SW 1271 (cell line): ENCODE measurements at regions not wholly inside any gene's neighbourhood (a gene's known extent, or its start where the extent isn't known, plus 50 kb on each side); places are given as distances from the start of the nearest gene placed in this dataset.
A peak's percentile ranks its signal among the peaks of the same experiment; 100 is the strongest.

ENCODE experiments used
- DNase-seq, 2 experiments: peaks; one replicate each; lab custom pipeline; 2025; lab: John Stamatoyannopoulos, UW

DNA sequence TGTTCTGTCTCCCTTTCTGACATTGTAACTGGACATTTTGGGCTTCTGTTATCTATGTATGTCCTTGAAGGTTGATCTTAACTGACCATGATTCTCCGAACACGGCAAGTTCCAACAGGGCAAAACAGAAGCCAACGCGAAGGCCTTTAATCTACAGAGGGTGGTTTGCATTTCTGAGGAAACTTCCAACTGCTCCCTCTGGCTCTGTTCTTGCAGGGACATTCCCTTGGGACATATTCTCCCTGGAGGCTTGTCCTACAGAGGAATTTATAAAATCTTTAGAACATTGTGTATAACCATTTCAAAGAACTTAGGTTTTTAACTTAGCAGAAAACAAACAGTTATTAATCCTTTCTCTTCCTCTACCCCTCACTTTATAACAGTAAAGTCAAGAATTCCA, 189.0 kb upstream of the CDYL start:
- DNase-seq: no peak

DNA sequence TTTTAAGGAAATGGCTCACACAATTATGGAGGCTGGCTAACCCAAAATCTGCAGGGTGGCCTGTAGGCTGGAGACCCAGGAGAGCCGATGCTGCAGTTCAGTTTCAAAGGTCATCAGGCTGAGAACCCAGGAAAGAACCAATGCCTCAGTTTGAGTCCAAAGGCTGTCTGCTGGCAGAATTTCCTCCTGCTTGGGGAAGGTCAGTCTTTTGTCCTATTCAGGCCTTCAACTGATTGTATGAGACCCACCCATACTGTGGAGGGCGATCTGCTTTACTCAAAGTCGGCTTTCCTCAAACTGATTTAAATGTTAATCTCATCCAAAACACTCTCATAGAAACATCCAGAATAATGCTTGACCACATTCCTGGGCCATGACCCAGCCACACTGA, 189.7 kb upstream of the CDYL start:
- no peak for DNase-seq

DNA sequence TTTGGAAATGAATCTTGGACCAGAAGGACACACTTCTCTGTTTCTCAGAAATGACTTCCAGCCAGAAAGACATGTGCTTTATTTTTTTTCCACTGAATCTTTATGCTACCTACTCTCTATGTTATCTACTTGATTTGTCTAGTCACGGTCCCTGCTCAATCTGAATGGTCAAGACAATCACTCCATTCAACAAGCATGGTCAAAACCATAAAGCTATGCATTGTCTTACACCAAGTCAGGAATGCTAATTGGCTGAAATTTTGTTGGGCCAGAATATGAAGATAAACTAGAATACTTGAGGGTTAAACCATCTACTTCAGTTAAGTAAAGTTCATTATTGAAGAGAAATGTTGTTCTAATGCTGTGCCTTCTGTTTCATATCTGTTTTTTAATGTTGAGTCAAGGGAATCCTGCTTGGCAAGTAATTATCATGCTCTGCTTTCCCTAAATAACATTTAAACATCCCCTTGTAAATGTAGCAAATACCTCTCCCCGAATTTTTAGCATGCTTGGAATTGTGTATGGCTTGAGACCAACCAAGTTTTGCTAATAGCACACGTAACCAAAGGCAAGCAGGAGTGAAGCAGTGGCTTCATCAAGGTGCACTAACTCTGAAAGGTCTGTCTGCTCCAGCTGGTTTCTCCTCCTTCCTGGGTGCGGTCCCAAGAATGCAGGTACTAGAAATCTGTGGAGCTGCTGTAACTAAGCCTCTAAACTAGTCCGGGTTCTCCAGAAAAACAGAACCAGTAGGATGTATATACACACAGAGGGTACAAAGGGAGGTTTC, 190.3 kb upstream of the CDYL start:
- no peak for DNase-seq

DNA sequence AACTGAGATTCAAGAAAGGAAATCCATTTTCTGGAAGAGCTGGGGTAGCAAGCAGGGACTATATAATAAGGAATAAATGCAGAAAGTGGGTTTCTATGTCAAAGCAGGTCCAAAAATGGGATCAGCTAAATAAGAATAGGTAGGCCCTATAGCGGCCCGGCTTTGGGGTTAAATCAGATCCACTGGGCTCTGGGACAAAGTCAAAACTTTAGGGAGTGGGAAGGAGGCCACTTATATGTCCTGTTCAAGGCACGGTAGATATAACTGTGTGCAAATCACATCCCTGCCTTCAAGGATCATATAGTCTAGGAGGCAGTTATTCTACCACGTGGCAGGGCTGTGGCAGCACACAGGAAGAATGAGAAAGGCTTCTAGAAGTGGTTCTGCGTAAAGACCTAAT, 191.4 kb upstream of the CDYL start:
- no peak for DNase-seq

DNA sequence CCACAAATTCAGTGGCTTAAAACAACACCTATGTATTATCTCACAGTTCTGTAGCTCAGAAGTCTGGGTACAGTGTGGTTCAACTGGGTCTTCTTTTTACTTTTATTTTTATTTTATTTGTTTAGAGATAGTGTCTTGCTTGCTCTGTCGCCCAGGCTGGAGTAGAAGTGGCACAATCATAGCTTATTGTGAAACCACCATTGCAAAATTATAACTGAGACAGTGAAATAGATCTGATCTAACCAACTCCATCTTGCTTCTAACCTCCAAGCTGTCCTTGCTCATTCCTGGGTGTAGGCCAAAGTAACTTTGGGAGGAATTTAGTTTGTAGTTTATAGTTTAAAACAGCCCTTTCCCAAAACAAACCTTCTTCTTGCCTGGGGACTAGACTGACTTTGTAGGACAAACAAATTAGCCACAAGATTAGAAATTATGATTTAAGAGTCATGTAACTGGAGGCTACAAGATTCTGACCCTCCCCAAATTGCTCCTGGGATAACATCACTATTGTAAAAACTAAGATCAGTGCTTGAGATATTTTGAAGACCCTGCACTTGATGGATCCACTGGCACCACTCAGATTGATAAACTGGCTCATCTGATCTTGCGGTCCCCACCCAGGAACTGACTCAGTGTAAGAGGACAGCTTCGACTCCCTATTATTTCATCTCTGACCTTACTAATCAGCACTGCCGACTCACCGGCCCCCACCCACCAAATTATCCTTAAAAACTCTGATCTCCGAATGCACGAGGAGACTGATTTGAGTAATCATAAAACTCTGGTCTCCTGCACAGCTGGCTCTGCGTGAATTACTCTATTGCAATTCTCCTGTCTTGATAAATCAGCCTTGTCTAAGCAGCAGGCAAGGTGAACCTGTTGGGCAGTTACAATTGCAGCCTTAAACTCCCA, 193.4 kb upstream of the CDYL start:
- DNase-seq: no peak

DNA sequence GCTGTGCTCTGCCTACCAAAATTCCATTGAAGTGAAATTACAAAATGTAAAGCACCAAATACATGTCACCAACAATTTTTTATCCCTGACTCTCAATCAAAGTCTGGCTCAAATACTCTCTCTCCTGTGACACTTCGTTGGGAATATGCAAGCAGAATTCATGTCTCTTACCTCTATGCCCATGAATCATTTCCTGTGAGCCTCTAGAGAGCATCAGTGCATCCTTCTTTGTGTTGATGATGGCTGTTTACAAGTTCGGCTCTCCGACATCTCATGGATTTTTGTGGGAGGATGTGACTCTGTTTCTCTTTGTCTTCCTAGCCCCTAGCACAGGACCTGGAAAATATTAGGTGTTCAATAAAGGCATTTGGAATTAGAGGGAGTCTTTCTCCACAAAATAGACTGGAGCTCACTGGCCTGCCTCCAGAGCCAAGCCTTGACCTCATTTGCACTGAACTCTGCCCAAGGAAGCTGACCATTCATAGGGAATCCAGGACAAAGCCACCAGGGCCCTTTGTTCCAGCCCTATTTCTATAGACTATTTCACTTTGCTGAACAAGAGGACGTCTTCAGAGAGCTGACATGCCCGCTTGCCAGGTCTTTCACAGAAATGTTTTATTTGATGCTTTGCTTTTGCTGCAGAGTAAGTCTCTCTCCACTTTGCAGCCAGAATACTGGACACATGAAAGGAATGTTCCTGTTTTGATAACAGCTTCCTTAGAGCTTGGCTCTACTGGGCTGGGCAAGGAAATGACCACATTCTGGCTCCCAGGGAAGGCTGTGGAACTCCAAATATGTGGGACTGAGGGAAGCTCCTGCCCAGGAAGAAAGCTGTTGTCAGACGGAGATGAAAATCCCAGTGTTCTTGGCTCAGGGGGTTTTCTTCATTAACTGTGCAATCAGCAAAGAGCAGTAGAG, 194.5 kb upstream of the CDYL start:
- peak; percentile 43 to 80 for DNase-seq

DNA sequence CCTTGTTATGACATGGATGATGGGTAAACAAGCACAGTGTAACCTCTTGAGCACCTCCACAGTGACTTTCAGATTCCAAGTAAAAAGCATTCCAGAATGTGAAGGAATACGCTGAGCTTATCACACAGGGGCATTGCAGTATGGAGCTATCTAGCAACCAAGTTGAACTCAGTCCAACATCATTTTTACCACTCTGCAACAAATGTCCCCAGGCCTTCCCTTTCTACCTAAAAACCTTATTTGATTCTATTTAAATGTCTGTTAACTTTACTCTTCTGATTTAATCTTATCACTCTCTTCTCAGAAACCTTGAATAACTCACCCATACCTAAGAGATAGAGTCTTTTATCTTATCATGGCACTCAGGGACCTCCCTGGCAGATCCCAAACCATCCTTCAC, 195.8 kb upstream of the CDYL start:
- no peak for DNase-seq

DNA sequence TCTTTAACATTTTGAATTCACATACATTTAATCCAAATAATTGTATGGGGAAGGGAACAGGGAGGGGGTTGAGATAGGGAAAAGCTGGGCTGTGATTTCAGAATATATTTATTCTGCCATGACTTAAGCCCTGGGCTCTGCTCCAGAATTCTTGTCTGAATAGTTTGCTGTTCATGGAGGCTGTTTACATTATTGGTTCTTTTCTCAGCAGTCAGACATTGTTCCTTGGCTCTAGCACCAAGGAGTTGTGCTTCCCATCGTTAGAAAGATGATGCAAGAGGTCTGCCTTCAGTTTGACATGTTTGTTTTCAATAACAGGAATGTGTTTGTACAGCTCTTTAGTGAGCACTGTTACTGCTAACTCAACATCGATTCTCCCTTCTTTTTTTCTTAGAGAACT, 198.8 kb upstream of the CDYL start:
- no peak for DNase-seq

DNA sequence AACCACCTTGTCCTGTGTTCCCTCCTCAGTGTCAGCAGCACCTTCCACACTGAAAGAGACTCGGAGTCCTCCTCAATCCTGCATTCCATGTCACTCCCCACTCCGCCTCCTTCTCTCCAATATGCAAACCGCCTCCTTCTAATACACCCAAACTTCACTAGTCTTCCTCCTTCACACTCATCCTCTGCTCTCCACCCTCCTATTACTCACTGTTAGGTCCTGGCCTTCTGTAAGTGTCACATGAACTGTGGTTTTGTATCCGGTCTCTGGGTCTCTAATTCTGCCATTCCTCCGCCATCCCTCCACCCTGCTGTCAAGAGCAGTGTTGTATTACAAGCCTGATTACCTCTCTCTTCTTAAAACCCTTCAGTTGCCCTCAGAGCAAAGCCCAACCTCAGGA, 200.5 kb upstream of the CDYL start:
- DNase-seq: no peak

DNA sequence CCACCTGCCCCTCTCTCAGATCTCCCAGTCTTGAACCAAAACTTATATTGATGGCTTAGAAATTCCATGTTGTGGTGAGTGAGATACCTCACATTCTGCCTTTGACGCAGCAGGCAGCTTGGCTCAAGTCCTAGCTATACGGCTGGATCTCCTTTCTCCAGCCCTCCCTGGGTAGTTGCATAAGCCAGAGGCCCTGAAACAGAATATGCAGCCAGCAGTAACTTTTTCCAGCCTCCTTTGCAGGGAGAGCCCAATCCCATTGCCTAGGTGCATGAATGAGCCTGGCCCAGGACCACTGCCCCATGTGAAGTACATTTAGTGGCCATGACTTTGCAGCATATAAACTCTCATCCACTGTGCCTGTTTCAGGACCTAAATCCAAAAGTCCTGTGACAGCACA, 202.2 kb upstream of the CDYL start:
- DNase-seq: no peak

DNA sequence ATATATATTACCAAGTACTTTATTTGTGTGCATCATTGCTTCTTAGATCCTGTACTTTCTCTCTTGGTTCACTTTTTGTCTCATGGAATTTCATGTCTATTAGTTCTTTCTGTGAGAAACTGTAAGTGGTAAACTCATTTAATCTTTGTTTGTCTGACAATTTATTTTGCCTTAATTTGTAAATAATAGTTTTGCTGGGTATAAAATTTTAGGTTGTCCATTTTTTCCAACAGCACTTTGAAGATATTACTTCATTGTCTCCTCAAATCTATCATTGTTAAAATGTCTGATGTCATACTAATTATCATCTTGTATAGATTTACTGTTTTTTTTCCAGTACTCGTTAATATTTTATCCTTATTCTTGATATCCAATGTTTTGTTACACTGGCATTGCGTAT, 205.2 kb upstream of the CDYL start:
- no peak for DNase-seq

DNA sequence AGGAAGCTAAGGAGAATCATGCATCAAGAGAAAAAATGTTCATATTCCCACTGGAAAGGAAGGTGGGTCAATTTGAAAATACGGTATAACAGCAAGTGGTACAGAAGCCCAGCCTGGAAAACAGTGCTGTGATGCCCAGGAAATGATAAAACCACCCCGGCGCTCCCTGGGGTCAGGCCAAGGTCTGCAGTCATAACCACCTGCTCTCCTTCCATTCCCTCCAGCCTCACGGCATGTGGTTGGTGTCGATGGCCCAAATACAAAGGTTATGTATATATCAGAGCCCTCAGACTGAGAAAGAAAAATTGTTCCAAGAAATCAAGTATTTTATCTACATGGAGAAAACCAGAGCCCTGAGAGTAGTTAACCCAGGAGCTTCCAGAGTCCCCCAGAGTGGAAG, 208.1 kb upstream of the CDYL start:
- no peak for DNase-seq

DNA sequence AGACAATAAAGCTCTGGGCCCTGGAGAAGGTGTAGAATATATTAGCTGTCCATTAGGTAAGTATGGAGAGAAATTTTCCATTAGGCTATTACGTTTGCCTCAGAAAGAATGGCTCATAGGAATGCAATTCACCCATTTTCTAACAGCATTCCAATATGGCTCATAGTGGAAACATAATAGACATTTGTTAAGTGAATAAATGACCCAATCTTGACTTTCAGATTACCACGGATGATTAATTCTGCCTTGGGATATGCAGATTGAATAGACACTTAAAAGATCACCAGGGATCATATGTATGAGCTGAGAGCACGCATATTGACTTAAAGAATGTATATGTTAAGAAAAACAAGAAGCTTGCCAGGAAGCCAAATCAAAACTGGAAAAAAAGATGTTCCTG, 209.1 kb upstream of the CDYL start:
- DNase-seq: no peak

DNA sequence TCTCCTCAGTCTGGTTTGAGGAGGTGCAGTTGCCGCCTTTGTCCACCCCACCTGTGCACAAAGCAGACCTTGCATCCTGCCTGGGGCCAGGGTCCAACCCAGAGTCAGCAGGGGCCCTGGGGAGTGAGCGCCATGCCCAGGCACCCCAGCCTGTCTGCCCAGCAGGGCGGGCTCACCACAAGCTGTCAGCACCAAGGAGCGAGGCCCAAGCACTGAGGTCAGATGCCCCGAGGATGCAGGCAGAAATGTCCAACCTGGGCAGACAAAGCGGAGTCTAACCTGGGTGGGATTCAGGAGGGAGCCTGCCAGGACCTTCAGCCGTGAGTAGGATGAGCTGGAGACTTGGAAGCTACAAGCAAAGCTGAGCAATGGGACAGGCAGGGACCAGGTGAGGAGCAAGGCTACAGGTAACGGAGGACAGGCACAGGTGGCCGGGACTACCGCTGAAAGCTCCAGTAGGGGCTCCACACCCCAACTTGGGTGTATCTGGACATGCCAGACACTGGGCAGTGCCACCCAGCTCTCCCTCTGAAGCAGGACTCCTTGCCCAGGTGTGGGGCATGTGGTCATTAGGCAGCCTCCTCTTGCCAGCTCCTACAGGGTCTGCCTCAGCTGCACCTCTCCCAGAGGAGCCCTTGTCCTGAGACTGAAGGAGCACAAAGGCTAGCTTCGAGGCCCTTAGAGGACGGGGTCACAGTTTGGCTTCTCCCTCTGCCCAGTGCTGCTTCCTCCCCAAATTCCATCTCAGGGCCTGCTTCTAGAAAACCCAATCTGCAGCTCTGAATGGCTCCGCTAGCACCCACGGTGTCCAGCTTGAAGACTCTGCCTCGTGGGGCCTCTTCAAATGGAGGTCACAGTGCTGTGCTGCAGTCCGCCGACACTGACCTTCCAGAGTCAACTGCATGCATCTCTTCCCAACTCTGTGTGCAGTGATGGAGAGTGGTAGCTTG, 210.6 kb upstream of the CDYL start:
- no peak for DNase-seq

DNA sequence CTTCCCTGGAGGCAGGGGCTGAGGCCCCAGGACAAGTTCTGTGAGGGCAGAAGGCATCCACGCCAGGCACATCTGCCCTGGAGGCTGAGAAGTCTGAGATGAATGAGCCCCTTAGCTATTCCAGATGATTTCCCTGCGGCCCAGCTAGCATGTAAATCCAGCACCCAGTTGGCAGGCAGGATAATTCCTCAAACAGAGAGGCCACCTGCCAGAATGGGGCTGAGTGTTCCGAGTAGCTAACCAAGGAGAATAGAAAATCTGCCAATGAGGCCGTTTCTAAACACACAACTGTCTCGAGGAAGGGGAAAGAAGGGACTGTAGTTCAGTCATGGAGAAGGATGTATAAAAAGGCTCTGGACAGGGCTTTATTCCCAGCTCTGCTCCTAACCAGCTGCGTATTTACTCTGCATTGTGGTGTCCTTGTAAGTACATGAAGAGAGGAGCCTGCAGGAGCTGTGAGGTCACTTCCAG, 211.4 kb upstream of the CDYL start:
- DNase-seq: no peak

DNA sequence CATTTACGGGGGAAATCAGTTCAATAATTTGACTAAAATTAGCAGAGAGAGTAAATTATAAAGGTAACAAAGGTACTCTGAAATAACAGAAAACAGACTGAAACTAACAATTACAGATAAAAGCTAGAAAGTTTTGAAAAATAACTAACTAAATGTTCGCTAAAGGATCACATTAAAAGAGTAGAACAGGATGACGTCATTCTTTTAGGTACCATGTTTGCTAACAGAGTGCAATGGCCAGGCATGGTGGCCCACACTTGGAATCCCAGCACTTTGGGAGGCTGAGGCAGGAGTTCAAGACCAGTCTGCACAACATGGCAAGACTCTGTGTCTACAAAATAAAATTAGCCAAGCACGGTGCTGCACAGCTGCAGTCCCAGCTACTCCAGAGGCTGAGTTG, 212.3 kb upstream of the CDYL start:
- no peak for DNase-seq

DNA sequence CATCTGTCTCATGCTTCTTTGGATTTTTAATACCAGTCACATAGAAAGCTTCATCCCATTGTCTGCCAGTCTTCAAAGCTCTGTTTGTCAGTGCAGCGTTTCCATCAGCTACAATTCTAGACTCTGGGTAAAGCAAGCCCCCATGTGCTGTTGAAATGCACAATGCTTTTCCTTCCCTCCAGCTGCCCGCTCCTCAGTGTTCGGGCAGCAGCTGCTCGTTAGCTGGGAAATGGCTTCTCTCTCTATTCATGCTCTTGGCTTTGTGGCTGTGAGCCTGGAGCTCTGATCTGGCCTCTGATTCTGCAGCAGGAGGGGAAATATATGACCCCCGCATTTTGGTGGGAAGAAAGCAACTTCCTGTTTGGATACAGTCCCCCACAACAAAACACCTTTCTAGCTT, 213.0 kb upstream of the CDYL start:
- no peak for DNase-seq

DNA sequence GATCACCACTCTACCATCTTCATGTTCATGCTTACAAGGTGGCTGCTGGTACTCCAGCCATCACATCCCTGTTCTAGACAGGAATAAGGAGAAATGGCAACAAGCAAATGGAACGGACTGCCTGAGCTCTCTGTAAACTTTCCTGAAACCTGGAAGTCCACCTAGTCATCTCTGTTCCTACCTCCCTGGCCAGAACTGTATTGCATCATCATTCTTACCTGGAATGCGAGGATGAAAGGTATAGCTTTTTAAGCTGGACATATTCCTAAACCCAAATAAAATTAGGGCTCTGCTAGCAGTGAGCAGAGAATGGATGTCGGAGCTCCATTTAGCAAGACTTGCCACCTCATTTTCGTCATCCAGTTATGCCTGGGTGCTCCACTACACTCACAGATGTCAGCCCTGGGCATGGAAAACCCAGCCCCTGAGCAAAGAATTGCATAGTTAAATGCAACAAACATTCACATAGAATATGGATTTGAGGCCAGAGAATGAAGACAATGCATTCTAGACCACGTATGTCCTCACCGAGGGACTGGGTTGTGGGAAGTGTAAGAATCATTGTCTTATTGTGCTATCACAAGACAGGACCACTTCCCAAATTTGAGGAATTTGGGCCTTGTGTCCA, 214.3 kb upstream of the CDYL start:
- DNase-seq: no peak

DNA sequence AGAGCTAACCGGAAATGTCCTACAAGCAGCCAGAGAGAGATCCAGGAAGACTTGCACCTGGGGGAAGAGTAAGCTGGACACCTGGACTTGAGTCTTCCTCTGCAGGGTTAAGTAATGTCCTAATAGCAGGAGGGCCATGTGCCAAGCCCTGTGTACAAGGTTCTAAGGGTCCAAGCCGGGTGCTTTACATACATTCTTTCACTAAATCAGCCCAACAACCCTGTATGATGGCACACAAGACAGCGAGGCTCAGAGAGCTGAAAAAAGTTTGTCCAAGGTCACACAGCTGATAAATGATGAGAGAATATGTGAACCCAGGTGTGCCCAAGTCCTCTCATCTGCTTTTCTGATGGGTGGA, 215.1 kb upstream of the CDYL start:
- no peak for DNase-seq

DNA sequence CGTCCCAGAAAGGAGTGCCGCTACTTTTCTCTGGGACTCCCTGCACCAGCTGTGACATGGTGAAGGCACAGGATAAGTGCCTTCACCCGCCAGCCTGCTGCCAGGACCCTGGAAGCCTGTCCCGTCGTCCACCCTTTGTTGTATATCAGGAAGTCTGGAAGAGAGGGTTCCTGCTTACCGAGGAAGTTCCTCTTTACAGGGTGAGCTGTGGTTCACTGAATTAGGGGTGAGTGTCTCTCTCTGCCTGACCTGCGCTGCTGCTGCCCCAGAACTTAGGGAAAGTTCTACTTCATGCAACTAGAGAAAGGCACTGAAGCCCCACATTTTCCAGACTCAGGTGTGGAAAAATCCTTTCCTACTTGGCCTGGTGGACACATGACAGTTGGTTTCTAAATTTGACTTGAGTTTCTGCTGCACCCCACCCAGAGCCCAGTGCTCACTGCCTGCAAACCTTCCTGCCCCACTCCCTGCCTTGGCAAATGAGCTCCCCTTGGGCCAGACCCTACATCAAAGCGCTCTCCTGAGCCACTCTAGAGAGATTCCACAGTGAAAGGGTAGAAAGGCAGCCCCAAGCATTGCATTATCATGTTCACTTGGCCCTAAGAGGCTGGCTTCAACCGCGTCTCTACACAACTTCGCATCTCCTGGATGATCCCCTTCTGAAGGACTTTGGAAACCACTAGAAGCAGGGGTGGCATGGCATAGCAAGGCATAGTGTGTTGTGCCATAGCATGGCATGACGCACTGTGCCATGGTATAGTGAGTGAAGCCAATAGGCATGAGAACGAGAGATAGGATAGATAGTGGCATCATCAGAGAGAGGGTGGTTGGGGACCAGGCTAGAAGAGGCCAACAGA, 215.8 kb upstream of the CDYL start:
- no peak for DNase-seq
